ENCODE measurements at regions not wholly inside any gene's neighbourhood (a gene's known extent, or its start where the extent isn't known, plus 50 kb on each side); places are given as distances from the start of the nearest gene placed in this dataset.

DNA sequence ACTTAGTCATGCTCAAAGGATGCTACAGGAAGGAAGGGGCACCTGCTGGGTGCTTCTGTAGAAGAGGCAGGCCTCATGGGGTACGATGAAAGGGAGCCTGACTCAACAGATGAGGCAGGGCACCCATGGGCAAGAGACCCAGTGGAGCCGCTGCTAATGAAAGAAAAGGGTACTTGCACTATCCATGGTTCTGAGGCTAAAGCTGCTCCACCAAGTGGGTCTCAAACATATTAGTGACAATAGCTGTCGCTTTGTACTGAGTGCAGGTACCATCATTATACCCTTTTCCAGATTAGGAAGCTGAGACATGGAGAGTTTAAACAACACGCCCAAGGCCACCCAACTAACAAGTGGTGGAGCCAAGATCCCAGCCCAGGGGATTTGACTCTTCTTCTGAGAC lies 127.5 kb upstream of the SERPIND1 start:
- no peaks in the 10 kb centered on the region for H3K4me1 ChIP-seq
- H3K36me3 ChIP-seq: no peaks in the 10 kb centered on the region
- no peak for ATAC-seq
- 60% methylated on average over 1 of the region's 4 CpGs for WGBS (ENCODE audit: insufficient coverage, low coverage, low lambda C conversion rate, missing lambda C conversion rate)
- no peak overlapping the region for H3K27ac ChIP-seq
- TF ChIP-seq, protein P1, sequence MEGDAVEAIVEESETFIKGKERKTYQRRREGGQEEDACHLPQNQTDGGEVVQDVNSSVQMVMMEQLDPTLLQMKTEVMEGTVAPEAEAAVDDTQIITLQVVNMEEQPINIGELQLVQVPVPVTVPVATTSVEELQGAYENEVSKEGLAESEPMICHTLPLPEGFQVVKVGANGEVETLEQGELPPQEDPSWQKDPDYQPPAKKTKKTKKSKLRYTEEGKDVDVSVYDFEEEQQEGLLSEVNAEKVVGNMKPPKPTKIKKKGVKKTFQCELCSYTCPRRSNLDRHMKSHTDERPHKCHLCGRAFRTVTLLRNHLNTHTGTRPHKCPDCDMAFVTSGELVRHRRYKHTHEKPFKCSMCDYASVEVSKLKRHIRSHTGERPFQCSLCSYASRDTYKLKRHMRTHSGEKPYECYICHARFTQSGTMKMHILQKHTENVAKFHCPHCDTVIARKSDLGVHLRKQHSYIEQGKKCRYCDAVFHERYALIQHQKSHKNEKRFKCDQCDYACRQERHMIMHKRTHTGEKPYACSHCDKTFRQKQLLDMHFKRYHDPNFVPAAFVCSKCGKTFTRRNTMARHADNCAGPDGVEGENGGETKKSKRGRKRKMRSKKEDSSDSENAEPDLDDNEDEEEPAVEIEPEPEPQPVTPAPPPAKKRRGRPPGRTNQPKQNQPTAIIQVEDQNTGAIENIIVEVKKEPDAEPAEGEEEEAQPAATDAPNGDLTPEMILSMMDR (IDR thresholded peaks at IDR 0.05): no peak
- no peak for TF ChIP-seq POLR2A (IDR thresholded peaks at IDR 0.05)
- no peaks in the 10 kb centered on the region for H3K9me3 ChIP-seq
- DNase-seq: peak in 1 of 3 donors; percentile 16
- no peak overlapping the region for H3K4me3 ChIP-seq
- intact Hi-C loops (cut with DNase I): no loop called here
- H3K27me3 ChIP-seq: no peaks in the 10 kb centered on the region

DNA sequence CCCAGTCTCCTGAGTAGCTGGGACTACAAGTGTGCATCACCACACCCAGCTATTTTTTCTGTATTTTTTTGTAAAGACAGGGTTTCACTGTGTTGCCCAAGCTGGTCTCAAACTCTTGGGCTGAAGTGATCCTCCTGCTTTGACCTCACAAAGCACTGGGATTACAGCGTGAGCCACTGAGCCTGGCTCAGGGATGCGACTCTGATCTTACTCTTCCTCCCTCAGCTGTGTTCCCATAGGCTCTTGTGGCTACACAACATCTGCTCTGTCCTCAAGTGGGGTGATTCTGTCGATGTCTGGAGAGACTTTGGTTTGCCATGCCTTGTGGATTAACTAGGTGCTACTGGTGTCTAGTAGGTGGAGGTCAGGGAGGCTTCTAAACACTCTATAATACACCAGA lies 127.0 kb upstream of the SERPIND1 start:
- no peaks in the 10 kb centered on the region for H3K27me3 ChIP-seq
- intact Hi-C loops (cut with DNase I): no loop called here
- H3K27ac ChIP-seq: no peak overlapping the region
- no peaks in the 10 kb centered on the region for H3K36me3 ChIP-seq
- DNase-seq (peak in 1 of 3 donors; percentile 22), ATAC-seq (no peak)
- no peak overlapping the region for H3K4me3 ChIP-seq
- no peak for TF ChIP-seq POLR2A (IDR thresholded peaks at IDR 0.05)
- TF ChIP-seq, protein P1 (IDR thresholded peaks at IDR 0.05): no peak
- H3K9me3 ChIP-seq: no peaks in the 10 kb centered on the region
- no peaks in the 10 kb centered on the region for H3K4me1 ChIP-seq
- 48% methylated on average over 2 of the region's 3 CpGs for WGBS (ENCODE audit: insufficient coverage, low coverage, low lambda C conversion rate, missing lambda C conversion rate)

DNA sequence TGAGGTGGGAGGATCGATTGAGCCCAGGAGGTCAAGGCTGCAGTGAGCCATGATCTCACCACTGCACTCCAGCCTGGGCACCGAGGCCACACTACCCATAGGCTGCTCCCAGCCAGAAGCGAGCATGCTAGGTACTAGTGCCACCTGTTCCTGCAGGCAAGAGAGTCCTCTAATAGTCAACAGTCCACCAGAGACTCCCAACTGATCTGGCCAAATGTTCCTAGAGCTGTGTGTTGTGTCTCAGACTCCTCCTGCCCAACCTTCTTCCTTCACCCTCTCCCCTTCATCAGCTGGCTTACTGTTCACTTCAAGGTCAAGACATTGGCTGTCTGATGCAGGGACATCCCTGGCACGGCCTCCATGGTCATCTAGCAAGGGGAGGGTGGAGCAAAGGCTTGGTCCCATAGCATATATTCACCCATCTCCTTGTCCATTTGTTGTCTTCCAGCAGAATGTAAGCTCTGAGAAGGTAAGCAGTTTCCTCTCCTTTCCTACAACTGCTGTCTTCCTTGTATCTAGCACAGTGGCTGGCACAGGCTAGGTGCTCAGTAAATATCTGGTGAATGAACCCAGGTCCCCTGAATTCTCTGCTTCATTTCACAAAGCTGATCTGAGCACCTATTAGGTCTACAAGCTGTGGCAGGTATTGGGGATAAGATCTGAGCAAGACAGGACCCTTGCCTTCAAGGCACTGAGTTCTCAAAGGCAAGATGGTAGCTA lies 126.2 kb upstream of the SERPIND1 start:
- H3K9me3 ChIP-seq: no peaks in the 10 kb centered on the region
- TF ChIP-seq POLR2A (IDR thresholded peaks at IDR 0.05): no peak
- TF ChIP-seq, protein P1 (IDR thresholded peaks at IDR 0.05): no peak
- WGBS (ENCODE audit: insufficient coverage, low coverage, low lambda C conversion rate, missing lambda C conversion rate): 82% methylated on average over 1 of the region's 4 CpGs
- no peaks in the 10 kb centered on the region for H3K36me3 ChIP-seq
- DNase-seq (peak in 1 of 3 donors; percentile 15), ATAC-seq (no peak)
- H3K27me3 ChIP-seq: no peaks in the 10 kb centered on the region
- intact Hi-C loops (cut with DNase I): no loop called here
- H3K4me3 ChIP-seq: no peak overlapping the region
- H3K4me1 ChIP-seq: no peaks in the 10 kb centered on the region
- no peak overlapping the region for H3K27ac ChIP-seq

DNA sequence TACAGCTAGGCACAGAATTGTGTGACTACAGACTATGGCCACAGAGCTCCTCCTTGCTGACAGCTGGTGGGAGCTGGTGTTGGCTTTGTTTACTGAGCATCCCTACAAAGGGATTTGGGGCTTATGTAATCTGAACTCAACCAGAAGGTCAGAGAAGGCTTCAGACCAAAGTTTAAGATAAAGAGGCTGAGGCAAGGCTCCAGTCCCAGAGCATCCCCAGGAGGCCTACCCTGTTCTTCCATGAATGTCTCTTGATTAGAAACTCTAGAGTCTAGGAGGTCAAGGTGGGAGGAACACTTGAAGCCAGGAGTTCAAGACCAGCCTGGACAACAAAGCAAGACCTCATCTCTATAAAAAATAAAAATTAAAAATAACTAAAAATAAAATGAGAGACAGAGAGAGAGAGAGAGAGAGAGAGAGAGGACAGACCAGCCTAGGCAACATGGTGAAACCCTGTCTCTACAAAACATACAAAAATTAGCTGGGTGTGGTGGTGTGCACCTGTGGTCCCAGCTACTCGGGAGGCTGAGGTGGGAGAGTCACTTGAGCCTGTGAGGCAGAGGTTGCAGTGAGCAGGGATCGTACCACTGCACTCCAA lies 125.5 kb upstream of the SERPIND1 start:
- no peaks in the 10 kb centered on the region for H3K4me1 ChIP-seq
- H3K4me3 ChIP-seq: no peak overlapping the region
- H3K36me3 ChIP-seq: no peaks in the 10 kb centered on the region
- no peak for TF ChIP-seq POLR2A (IDR thresholded peaks at IDR 0.05)
- TF ChIP-seq, protein P1 (IDR thresholded peaks at IDR 0.05): no peak
- no peaks in the 10 kb centered on the region for H3K9me3 ChIP-seq
- H3K27ac ChIP-seq: no peak overlapping the region
- DNase-seq (peak in 1 of 3 donors; percentile 0), ATAC-seq (no peak)
- no peaks in the 10 kb centered on the region for H3K27me3 ChIP-seq
- 83% methylated on average over 2 of the region's 2 CpGs for WGBS (ENCODE audit: insufficient coverage, low coverage, low lambda C conversion rate, missing lambda C conversion rate)
- intact Hi-C loops (cut with DNase I): no loop called here
